HG03139 (cell line): ENCODE measurements at regions not wholly inside any gene's neighbourhood (a gene's known extent, or its start where the extent isn't known, plus 50 kb on each side); places are given as distances from the start of the nearest gene placed in this dataset.
"Not testable (repeated sequence)": the region's sequence is repeated elsewhere in the genome, so short reads cannot be mapped to it uniquely, and the experiment has no call there.

Experiments
- ATAC-seq: cut with Tn5 transposase; IDR thresholded peaks from one replicate; pipeline ENCODE4 v1.9.1; 2021; ENCODE audit not compliant: unreplicated experiment

GRCh38 chr2:184174493-184175104, 423.7 kb upstream of the ZNF804A start:
- no peak for ATAC-seq

GRCh38 chr2:184178229-184178628, 420.1 kb upstream of the ZNF804A start:
- no peak for ATAC-seq

- ATAC-seq: no peak
Measured at GRCh38 chr2:184186436-184186835, 411.9 kb upstream of the ZNF804A start.

GRCh38 chr2:184187421-184187971, 410.8 kb upstream of the ZNF804A start:
- no peak for ATAC-seq

GRCh38 chr2:184190725-184191124, 407.6 kb upstream of the ZNF804A start:
- ATAC-seq: no peak

GRCh38 chr2:184192649-184193048, 405.7 kb upstream of the ZNF804A start:
- ATAC-seq: no peak

- ATAC-seq: no peak
Measured at GRCh38 chr2:184197413-184197812, 400.9 kb upstream of the ZNF804A start.

GRCh38 chr2:184198791-184199190, 399.5 kb upstream of the ZNF804A start:
- ATAC-seq: not testable (repeated sequence)

- ATAC-seq: no peak
Measured at GRCh38 chr2:184199274-184199673, 399.1 kb upstream of the ZNF804A start.

- ATAC-seq: no peak
Measured at GRCh38 chr2:184201246-184201645, 397.1 kb upstream of the ZNF804A start.

- ATAC-seq: no peak
Measured at GRCh38 chr2:184203661-184204060, 394.7 kb upstream of the ZNF804A start.

- ATAC-seq: no peak
Measured at GRCh38 chr2:184205048-184205596, 393.2 kb upstream of the ZNF804A start.

GRCh38 chr2:184206045-184206444, 392.3 kb upstream of the ZNF804A start:
- no peak for ATAC-seq

- no peak for ATAC-seq
Measured at GRCh38 chr2:184210329-184210728, 388.0 kb upstream of the ZNF804A start.

- no peak for ATAC-seq
Measured at GRCh38 chr2:184215745-184216144, 382.6 kb upstream of the ZNF804A start.

- no peak for ATAC-seq
Measured at GRCh38 chr2:184256611-184257010, 341.7 kb upstream of the ZNF804A start.

GRCh38 chr2:184261331-184261730, 337.0 kb upstream of the ZNF804A start:
- no peak for ATAC-seq

GRCh38 chr2:184261818-184262217, 336.5 kb upstream of the ZNF804A start:
- ATAC-seq: no peak

GRCh38 chr2:184268900-184269477, 329.3 kb upstream of the ZNF804A start:
- ATAC-seq: no peak

GRCh38 chr2:184270660-184271059, 327.7 kb upstream of the ZNF804A start:
- ATAC-seq: no peak

GRCh38 chr2:184272056-184272455, 326.3 kb upstream of the ZNF804A start:
- no peak for ATAC-seq

GRCh38 chr2:184294831-184295230, 303.5 kb upstream of the ZNF804A start:
- ATAC-seq: no peak
